GM12872 (cell line): ENCODE measurements at regions not wholly inside any gene's neighbourhood (a gene's known extent, or its start where the extent isn't known, plus 50 kb on each side); places are given as distances from the start of the nearest gene placed in this dataset.

Source experiments
- TF ChIP-seq, protein P1 (sequence below): IDR thresholded peaks from 3 replicates; pipeline ENCODE4 v1.5.1; 2011; ENCODE audit warnings: low read depth, mild to moderate bottlenecking, low read length, moderate library complexity; ENCODE audit not compliant: insufficient read depth

DNA sequence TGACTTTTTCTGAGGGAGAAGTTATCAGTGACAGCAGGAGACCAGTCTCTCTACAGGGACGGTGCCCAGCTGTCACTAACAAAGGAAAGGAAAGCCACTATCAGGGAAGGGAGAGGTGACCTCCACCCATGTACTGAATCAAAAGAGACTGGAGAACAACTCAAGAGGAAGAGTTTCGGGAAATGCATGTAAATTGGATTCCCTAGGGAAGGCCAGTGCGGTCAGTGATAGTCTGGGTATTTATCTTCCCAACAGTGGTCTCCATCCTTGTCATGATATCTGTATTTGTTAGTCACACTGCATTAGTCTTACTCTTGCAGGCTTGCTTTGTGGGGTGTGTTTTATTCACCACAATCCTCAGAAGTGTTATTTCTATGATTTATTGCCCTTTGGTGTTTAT is 193.4 kb upstream of the KIRREL3 start:
- TF ChIP-seq, protein P1, sequence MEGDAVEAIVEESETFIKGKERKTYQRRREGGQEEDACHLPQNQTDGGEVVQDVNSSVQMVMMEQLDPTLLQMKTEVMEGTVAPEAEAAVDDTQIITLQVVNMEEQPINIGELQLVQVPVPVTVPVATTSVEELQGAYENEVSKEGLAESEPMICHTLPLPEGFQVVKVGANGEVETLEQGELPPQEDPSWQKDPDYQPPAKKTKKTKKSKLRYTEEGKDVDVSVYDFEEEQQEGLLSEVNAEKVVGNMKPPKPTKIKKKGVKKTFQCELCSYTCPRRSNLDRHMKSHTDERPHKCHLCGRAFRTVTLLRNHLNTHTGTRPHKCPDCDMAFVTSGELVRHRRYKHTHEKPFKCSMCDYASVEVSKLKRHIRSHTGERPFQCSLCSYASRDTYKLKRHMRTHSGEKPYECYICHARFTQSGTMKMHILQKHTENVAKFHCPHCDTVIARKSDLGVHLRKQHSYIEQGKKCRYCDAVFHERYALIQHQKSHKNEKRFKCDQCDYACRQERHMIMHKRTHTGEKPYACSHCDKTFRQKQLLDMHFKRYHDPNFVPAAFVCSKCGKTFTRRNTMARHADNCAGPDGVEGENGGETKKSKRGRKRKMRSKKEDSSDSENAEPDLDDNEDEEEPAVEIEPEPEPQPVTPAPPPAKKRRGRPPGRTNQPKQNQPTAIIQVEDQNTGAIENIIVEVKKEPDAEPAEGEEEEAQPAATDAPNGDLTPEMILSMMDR, result no peak

DNA sequence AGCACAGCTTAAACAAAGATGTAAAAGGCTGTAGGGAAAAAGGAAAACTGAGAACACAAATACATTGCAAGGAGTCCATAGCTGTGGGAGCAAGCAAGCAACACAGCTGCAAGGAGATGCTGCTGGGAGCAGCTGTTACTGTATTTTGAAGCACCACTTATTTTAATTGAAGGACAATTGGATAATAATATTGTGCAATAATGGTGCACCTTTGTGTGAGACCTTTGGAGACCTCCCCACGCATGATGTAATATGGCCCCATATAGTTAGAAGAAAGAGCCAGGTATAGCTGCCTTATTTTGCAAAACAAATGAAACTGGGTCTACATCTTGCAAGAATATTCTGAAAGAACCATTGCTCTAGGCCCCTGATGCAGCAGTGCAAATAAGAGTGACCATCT is 191.1 kb upstream of the KIRREL3 start:
- TF ChIP-seq, protein P1, result no peak

- TF ChIP-seq, protein P1, result no peak
Observed at GRCh38 chr11:127191261-127191660, 190.7 kb upstream of the KIRREL3 start.

DNA sequence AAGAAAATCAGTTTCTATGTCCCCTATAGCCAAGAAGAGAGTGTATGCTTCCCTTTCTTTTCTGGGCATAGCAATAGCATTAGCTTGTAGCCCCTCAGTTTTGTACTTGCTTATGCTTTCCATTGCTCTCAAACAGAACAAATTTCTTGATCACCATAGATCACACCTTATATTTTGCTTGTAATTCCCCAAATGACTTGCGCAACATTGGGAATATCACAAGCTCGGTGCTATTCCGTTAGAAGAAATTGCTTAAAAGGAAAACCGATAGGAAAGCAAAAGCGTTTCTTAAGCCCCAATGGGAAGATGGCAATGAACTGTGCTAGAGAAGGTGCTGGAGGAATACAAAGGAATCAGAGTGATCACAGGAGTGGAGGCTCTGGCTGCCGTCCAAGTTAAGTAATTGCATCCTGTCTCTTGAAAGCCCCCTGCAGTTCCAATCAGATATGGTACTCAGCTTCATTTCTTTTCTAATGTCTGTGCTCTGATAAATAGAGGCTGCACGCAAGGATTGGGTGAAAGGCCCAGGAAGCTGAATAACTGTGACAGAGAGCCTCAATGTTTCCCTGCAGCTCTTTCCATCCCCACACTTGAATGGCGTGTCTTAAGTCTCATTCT is 182.1 kb upstream of the KIRREL3 start:
- TF ChIP-seq, protein P1, result no peak

GRCh38 chr11:127157225-127157624 is 156.7 kb upstream of the KIRREL3 start:
- TF ChIP-seq, protein P1, result peak; percentile 37; the same call in 1 of the 3 replicates

DNA sequence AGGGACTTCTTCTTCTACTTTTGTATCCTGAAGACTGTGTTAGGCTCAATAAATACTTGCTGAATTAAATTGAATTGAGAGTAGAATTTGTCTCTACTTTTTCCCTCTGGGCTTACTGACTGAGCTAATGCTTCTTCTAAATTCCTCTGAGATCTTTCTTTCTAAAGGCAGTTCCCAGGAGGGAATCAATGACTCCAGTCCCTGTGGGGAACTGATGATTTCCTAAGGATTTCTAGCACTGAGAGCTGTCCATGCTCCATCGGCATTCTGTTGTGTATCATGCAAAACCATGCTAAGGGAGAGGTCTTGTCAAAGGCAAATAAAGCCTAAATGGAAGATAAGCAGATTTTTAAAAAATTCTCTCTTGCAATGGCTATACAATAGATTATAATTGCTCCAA is 148.8 kb upstream of the KIRREL3 start:
- TF ChIP-seq, protein P1, result no peak

GRCh38 chr11:127143251-127143650 is 142.7 kb upstream of the KIRREL3 start:
- TF ChIP-seq, protein P1, result no peak
